ENCODE measurements at regions not wholly inside any gene's neighbourhood (a gene's known extent, or its start where the extent isn't known, plus 50 kb on each side); places are given as distances from the start of the nearest gene placed in this dataset.

GRCh38 chrX:25558137-25558536 lies 542.4 kb upstream of the ARX start:
- Histone ChIP-seq H3K36me3 (no peaks in the 10 kb centered on the region), H3K4me3 (no peak overlapping the region), H3K27me3 (no peaks in the 10 kb centered on the region), H3K9me3 (no peaks in the 10 kb centered on the region), H3K4me1 (no peaks in the 10 kb centered on the region), H3K27ac (replicated peaks in 1 of 4) (no peak overlapping the region)
- WGBS = 95% methylated on average over 2 of the region's 2 CpGs
- intact Hi-C loops (cut with DNase I) = no loop called here
- no peak for DNase-seq (ENCODE audit: extremely low spot score)
- TF ChIP-seq EP300 (IDR thresholded peaks at IDR 0.05) (no peak), POLR2A (IDR thresholded peaks at IDR 0.05; ENCODE audit: low read depth) (no peak), POLR2AphosphoS5 (IDR thresholded peaks at IDR 0.05) (no peak), CTCF (IDR thresholded peaks at IDR 0.05) (no peak)

- 38% methylated on average over 1 of the region's 1 CpG for WGBS
- no peaks in the 10 kb centered on the region for H3K27me3 ChIP-seq
- no peaks in the 10 kb centered on the region for H3K4me1 ChIP-seq
- DNase-seq (ENCODE audit: extremely low spot score) = no peak
- H3K27ac ChIP-seq (replicated peaks in 1 of 4) = no peak overlapping the region
- H3K36me3 ChIP-seq = no peaks in the 10 kb centered on the region
- no peak overlapping the region for H3K4me3 ChIP-seq
- TF ChIP-seq POLR2A (IDR thresholded peaks at IDR 0.05; ENCODE audit: low read depth) (no peak), CTCF (IDR thresholded peaks at IDR 0.05) (no peak), POLR2AphosphoS5 (IDR thresholded peaks at IDR 0.05) (no peak), EP300 (IDR thresholded peaks at IDR 0.05) (no peak)
- H3K9me3 ChIP-seq = no peaks in the 10 kb centered on the region
- intact Hi-C loops (cut with DNase I) = no loop called here
Measured at GRCh38 chrX:25561190-25561589, 545.4 kb upstream of the ARX start.

- Histone ChIP-seq H3K4me3 (no peak overlapping the region), H3K9me3 (no peaks in the 10 kb centered on the region), H3K4me1 (no peaks in the 10 kb centered on the region), H3K36me3 (no peaks in the 10 kb centered on the region), H3K27ac (replicated peaks in 1 of 4) (no peak overlapping the region), H3K27me3 (no peaks in the 10 kb centered on the region)
- no peak for DNase-seq (ENCODE audit: extremely low spot score)
- intact Hi-C loops (cut with DNase I) = no loop called here
- TF ChIP-seq POLR2A (IDR thresholded peaks at IDR 0.05; ENCODE audit: low read depth) (no peak), EP300 (IDR thresholded peaks at IDR 0.05) (no peak), CTCF (IDR thresholded peaks at IDR 0.05) (no peak), POLR2AphosphoS5 (IDR thresholded peaks at IDR 0.05) (no peak)
Measured at GRCh38 chrX:25573631-25574030, 557.9 kb upstream of the ARX start.

- Histone ChIP-seq H3K27ac (replicated peaks in 1 of 4) (no peak overlapping the region), H3K27me3 (no peaks in the 10 kb centered on the region), H3K9me3 (no peaks in the 10 kb centered on the region), H3K4me3 (no peak overlapping the region), H3K36me3 (no peaks in the 10 kb centered on the region), H3K4me1 (no peaks in the 10 kb centered on the region)
- TF ChIP-seq CTCF (IDR thresholded peaks at IDR 0.05) (no peak), POLR2AphosphoS5 (IDR thresholded peaks at IDR 0.05) (no peak), EP300 (IDR thresholded peaks at IDR 0.05) (no peak), POLR2A (IDR thresholded peaks at IDR 0.05; ENCODE audit: low read depth) (no peak)
- 44% methylated on average over 2 of the region's 2 CpGs for WGBS
- DNase-seq (ENCODE audit: extremely low spot score) = no peak
- intact Hi-C loops (cut with DNase I) = no loop called here
Measured at GRCh38 chrX:25596921-25597320, 541.2 kb upstream of the MAGEB18 start.

- Histone ChIP-seq H3K9me3 (no peaks in the 10 kb centered on the region), H3K4me3 (no peak overlapping the region)
- WGBS = 66% methylated on average over 2 of the region's 2 CpGs
Measured at GRCh38 chrX:25597551-25597950, 540.6 kb upstream of the MAGEB18 start.

More at GRCh38 chrX:25597551-25597950, 540.6 kb upstream of the MAGEB18 start:
- Histone ChIP-seq H3K36me3 (no peaks in the 10 kb centered on the region), H3K27me3 (no peaks in the 10 kb centered on the region), H3K27ac (replicated peaks in 1 of 4) (no peak overlapping the region), H3K4me1 (no peaks in the 10 kb centered on the region)
- TF ChIP-seq EP300 (IDR thresholded peaks at IDR 0.05) = no peak
- no peak for DNase-seq (ENCODE audit: extremely low spot score)
- intact Hi-C loops (cut with DNase I) = no loop called here

Data from esophagus muscularis mucosa (tissue), 4 donors.